Lung (tissue), 11 donors: ENCODE measurements at regions not wholly inside any gene's neighbourhood (a gene's known extent, or its start where the extent isn't known, plus 50 kb on each side); places are given as distances from the start of the nearest gene placed in this dataset.
A peak's percentile ranks its signal among the peaks of the same experiment; 100 is the strongest.

Experiments used
- ATAC-seq: fragments of 200-7000 bp; cut with Tn5 transposase; one replicate; pipeline ENCODE4 v1.9.1; 2020; ENCODE audit warnings: moderate number of reproducible peaks; ENCODE audit not compliant: insufficient read depth, low FRiP score
- DNase-seq, 3 donors: peaks; one replicate each; pipeline ENCODE4 v3.0.0-alpha.2; 2013 to 2017
- H3K27ac ChIP-seq, 2 donors: one replicate each; pipeline ENCODE4 v1.5.1; 2013; ENCODE audit warnings: mild to moderate bottlenecking in 2 of 2, moderate library complexity in 2 of 2, control low read depth in 1 of 2, inconsistent platforms in 1 of 2, low read depth in 1 of 2, low read length in 1 of 2
- H3K27me3 ChIP-seq, 3 donors: one replicate each; pipeline ENCODE4 v1.5.1; 2013; ENCODE audit warnings: low read length in 2 of 3; ENCODE audit not compliant: control insufficient read depth in 3 of 3, insufficient read depth in 3 of 3
- H3K36me3 ChIP-seq, 4 donors: one replicate each; pipeline ENCODE4 v1.5.1; 2013; ENCODE audit warnings: low read length in 4 of 4, mild to moderate bottlenecking in 1 of 4, moderate library complexity in 1 of 4; ENCODE audit not compliant: control insufficient read depth in 4 of 4, insufficient read depth in 4 of 4
- H3K4me1 ChIP-seq, 5 donors: one replicate each; pipeline ENCODE4 v1.5.1; 2013; ENCODE audit warnings: low read length in 5 of 5, mild to moderate bottlenecking in 2 of 5, moderate library complexity in 1 of 5; ENCODE audit not compliant: control insufficient read depth in 5 of 5, insufficient read depth in 5 of 5
- H3K4me3 ChIP-seq: one replicate; pipeline ENCODE4 v1.5.1; 2013; ENCODE audit warnings: mild to moderate bottlenecking, control low read depth, moderate library complexity
- H3K9ac ChIP-seq, 2 donors: one replicate each; pipeline ENCODE4 v1.5.1; 2013; ENCODE audit warnings: low read length in 2 of 2, control low read depth in 1 of 2; ENCODE audit not compliant: insufficient read depth in 1 of 2
- H3K9me3 ChIP-seq, 4 donors: one replicate each; pipeline ENCODE4 v1.5.1; 2013; ENCODE audit warnings: low read length in 3 of 4, mild to moderate bottlenecking in 1 of 4, moderate library complexity in 1 of 4; ENCODE audit not compliant: control insufficient read depth in 4 of 4, insufficient read depth in 3 of 4
- CTCF ChIP-seq: IDR thresholded peaks from 2 replicates; pipeline ENCODE4 v1.5.1; 2012; ENCODE audit warnings: mild to moderate bottlenecking; ENCODE audit errors: control extremely low read depth, extremely low read depth
- WGBS, 2 donors: extraction: QIAGEN DNeasy Blood & Tissue Kit; methylation state at CpG; one replicate each; pipeline ENCODE4 v1.1.7; 2013; 5-methylcytosine and 5-hydroxymethylcytosine counted together
- donor health status: control.
- donor health status: control.
- donor health status: Bipolar disorder and iron deficiency.
- donor health status: healthy.
- donor health status: DM: yes; HTN: yes; CAD: no.

- WGBS, 2 donors, result 43 to 44% methylated on average over 3 of the region's 3 CpGs
- DNase-seq (peak in 2 of 3 donors; percentile 16 to 20), ATAC-seq (no peak)
- Histone ChIP-seq H3K9me3 (peaks cover 0 to 2% (median 0%) of the 10 kb centered on the region in 4 donors), H3K36me3 (no peaks in the 10 kb centered on the region), H3K27ac (no peak overlapping the region), H3K27me3 (no peaks in the 10 kb centered on the region), H3K4me1 (peaks cover 0 to 2% (median 0%) of the 10 kb centered on the region in 5 donors), H3K4me3 (no peak overlapping the region), H3K9ac (no peak overlapping the region)
- no peak for TF ChIP-seq CTCF
Observed at GRCh38 chr2:137886083-137886831, 78.0 kb upstream of the HNMT start.

- TF ChIP-seq CTCF, result no peak
- H3K27me3 ChIP-seq, result no peaks in the 10 kb centered on the region
- no peaks in the 10 kb centered on the region for H3K36me3 ChIP-seq
- H3K27ac ChIP-seq, result no peak overlapping the region
- 36 to 48% methylated on average over 8 of the region's 8 CpGs for WGBS, 2 donors
- peaks cover 0 to 2% (median 0%) of the 10 kb centered on the region in 5 donors for H3K4me1 ChIP-seq
- H3K4me3 ChIP-seq, result no peak overlapping the region
- no peaks in the 10 kb centered on the region for H3K9me3 ChIP-seq
- DNase-seq (peak; percentile 24 to 43 (median 31)), ATAC-seq (no peak)
- no peak overlapping the region for H3K9ac ChIP-seq
Observed at GRCh38 chr2:137888845-137889244, 75.4 kb upstream of the HNMT start.

- WGBS, 2 donors, result 39 to 72% methylated on average over 2 of the region's 2 CpGs
- H3K27me3 ChIP-seq, result no peaks in the 10 kb centered on the region
- H3K4me1 ChIP-seq, result peaks cover 0 to 2% (median 0%) of the 10 kb centered on the region in 5 donors
- no peaks in the 10 kb centered on the region for H3K9me3 ChIP-seq
- H3K27ac ChIP-seq, result no peak overlapping the region
- ATAC-seq (no peak), DNase-seq (peak in 1 of 3 donors; percentile 13)
- TF ChIP-seq CTCF, result no peak
- no peak overlapping the region for H3K9ac ChIP-seq
- no peak overlapping the region for H3K4me3 ChIP-seq
- no peaks in the 10 kb centered on the region for H3K36me3 ChIP-seq
Observed at GRCh38 chr2:137892739-137893138, 71.5 kb upstream of the HNMT start.
